Mesothelial cell of epicardium (in vitro differentiated cells): ENCODE measurements at regions not wholly inside any gene's neighbourhood (a gene's known extent, or its start where the extent isn't known, plus 50 kb on each side); places are given as distances from the start of the nearest gene placed in this dataset.

ENCODE experiments used
- DNase-seq, 2 experiments: peaks; one replicate each; pipeline ENCODE4 v3.0.0; 2021; ENCODE audit warnings: low spot score in 2 of 2; ENCODE audit not compliant: unreplicated experiment in 2 of 2
- H3K27ac Mint-ChIP-seq: 2 replicates; pipeline ENCODE4 v1.8.0; 2021; ENCODE audit warnings: mixed read lengths
- H3K27me3 Mint-ChIP-seq: 2 replicates; pipeline ENCODE4 v1.8.0; 2021; ENCODE audit warnings: low read depth, mixed read lengths
- H3K36me3 Mint-ChIP-seq: 2 replicates; pipeline ENCODE4 v1.8.0; 2021; ENCODE audit warnings: mixed read lengths
- H3K4me1 Mint-ChIP-seq: 2 replicates; pipeline ENCODE4 v1.8.0; 2021; ENCODE audit warnings: mixed read lengths
- H3K4me3 Mint-ChIP-seq: 2 replicates; pipeline ENCODE4 v1.8.0; 2021; ENCODE audit warnings: mild to moderate bottlenecking, moderate library complexity, mixed read lengths
- H3K9me3 Mint-ChIP-seq: 2 replicates; pipeline ENCODE4 v1.8.0; 2021; ENCODE audit warnings: mixed read lengths
- TF ChIP-seq, protein P1 (sequence below): fragments of 200-600 bp; sonication (generic); IDR thresholded peaks from one replicate; pipeline ENCODE4 v1.5.0; 2021; ENCODE audit warnings: antibody characterized with exemption; ENCODE audit not compliant: unreplicated experiment

DNA sequence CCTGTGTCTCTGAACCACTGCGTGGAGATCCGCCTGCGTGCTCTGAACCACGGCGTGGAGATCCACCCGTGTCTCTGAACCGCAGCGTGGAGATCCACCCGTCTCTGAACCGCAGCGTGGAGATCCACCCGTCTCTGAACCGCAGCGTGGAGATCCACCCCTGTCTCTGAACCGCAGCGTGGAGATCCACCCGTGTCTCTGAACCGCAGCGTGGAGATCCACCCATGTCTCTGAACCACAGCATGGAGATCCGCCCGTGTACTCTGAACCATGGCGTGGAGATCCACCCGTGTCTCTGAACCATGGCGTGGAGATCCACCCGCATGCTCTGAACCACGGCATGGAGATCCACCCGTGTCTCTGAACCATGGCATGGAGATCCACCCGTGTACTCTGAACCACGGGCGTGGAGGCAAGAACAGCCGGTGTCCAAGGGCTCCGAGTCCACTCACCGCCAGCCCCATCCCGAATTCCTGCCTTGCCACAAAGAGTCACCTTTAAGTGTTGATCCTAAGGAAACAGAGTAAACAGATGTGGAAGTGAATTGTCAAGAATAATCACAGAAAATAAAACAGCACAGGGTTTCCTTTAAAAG is 659.4 kb downstream of the BRD1 start:
- DNase-seq, result no peak
- Mint-ChIP-seq H3K27me3 (peaks cover 18% of the 10 kb centered on the region), H3K4me1 (no peaks in the 10 kb centered on the region), H3K9me3 (peaks cover 4% of the 10 kb centered on the region), H3K36me3 (no peaks in the 10 kb centered on the region), H3K4me3 (no peak overlapping the region), H3K27ac (no peak overlapping the region)
- TF ChIP-seq, protein P1, sequence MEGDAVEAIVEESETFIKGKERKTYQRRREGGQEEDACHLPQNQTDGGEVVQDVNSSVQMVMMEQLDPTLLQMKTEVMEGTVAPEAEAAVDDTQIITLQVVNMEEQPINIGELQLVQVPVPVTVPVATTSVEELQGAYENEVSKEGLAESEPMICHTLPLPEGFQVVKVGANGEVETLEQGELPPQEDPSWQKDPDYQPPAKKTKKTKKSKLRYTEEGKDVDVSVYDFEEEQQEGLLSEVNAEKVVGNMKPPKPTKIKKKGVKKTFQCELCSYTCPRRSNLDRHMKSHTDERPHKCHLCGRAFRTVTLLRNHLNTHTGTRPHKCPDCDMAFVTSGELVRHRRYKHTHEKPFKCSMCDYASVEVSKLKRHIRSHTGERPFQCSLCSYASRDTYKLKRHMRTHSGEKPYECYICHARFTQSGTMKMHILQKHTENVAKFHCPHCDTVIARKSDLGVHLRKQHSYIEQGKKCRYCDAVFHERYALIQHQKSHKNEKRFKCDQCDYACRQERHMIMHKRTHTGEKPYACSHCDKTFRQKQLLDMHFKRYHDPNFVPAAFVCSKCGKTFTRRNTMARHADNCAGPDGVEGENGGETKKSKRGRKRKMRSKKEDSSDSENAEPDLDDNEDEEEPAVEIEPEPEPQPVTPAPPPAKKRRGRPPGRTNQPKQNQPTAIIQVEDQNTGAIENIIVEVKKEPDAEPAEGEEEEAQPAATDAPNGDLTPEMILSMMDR, result no peak

DNA sequence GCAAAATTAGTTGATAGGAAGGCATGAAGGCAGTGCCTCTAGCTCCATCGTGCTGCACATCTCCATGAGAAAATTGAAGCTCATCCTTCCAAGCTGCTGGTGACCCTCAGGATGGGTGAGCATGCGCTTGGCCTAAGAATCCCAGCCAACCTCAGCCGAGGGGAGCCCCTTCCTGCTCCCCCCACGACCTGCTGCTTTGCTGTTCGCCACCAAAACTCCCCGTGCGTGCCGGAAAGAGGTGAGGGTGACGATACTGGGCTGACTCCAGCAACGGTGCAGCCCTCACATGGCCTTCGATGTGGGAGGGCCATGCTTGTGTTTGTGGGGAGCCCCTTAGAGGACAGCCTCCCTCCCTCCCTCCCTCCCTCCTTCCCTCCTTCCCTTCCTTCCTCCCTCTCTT is 660.9 kb downstream of the BRD1 start:
- Mint-ChIP-seq H3K4me3 (no peak overlapping the region), H3K27ac (no peak overlapping the region), H3K36me3 (no peaks in the 10 kb centered on the region), H3K4me1 (no peaks in the 10 kb centered on the region), H3K9me3 (peaks cover 2% of the 10 kb centered on the region), H3K27me3 (peaks cover 23% of the 10 kb centered on the region)
- TF ChIP-seq, protein P1, result no peak
- no peak for DNase-seq

DNA sequence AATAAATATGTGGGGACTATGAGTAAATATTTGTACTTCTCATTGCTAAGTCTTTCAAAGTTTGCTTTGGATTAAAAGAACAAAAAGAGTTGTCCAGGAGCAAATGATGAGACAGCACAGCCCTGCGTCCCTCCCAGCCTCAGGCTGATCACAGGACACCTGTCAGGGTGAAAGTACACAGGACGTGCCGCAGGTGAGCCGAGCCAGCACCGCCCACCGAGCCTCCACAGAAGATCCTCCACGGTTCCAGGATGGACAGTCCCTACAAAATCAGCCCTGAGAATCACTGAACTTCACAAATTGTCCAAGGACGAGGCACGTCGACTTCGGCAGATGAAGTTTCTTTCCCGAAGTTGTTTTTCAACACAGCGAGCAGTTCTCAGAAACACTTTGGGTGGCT is 661.5 kb downstream of the BRD1 start:
- TF ChIP-seq, protein P1, result no peak
- Mint-ChIP-seq H3K9me3 (no peaks in the 10 kb centered on the region), H3K27ac (no peak overlapping the region), H3K36me3 (no peaks in the 10 kb centered on the region), H3K4me1 (no peaks in the 10 kb centered on the region), H3K4me3 (no peak overlapping the region), H3K27me3 (peaks cover 23% of the 10 kb centered on the region)
- no peak for DNase-seq

DNA sequence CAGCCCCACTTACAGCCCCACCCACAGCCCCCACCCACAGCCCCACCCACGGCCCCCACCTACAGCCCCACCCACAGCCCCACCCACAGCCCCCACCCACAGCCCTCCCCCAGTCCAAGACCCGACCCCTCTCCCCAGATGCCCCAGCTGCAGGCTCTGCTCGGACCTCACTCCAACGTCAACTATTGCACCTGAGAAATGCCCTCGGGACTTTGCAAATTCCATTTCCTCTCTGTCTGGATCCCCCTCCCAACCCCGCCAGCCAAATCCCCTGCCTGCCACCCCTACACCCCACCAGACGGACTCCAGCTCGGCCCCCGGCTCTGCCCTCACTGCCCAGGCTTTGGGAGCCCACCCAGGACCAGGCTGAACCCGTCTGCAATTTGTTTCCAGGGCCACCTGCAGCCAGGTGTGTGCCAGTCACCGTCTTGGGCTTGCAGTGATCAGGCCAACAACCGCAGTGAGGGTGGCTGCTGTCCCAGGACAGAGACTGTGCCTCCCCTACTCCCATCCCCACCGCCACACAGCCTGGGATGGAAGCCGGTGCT is 662.8 kb downstream of the BRD1 start:
- TF ChIP-seq, protein P1, result no peak
- Mint-ChIP-seq H3K27ac (no peak overlapping the region), H3K36me3 (no peaks in the 10 kb centered on the region), H3K4me1 (no peaks in the 10 kb centered on the region), H3K4me3 (no peak overlapping the region), H3K27me3 (peaks cover 23% of the 10 kb centered on the region), H3K9me3 (no peaks in the 10 kb centered on the region)
- DNase-seq, result peak in 1 of 2 experiments; percentile 6

DNA sequence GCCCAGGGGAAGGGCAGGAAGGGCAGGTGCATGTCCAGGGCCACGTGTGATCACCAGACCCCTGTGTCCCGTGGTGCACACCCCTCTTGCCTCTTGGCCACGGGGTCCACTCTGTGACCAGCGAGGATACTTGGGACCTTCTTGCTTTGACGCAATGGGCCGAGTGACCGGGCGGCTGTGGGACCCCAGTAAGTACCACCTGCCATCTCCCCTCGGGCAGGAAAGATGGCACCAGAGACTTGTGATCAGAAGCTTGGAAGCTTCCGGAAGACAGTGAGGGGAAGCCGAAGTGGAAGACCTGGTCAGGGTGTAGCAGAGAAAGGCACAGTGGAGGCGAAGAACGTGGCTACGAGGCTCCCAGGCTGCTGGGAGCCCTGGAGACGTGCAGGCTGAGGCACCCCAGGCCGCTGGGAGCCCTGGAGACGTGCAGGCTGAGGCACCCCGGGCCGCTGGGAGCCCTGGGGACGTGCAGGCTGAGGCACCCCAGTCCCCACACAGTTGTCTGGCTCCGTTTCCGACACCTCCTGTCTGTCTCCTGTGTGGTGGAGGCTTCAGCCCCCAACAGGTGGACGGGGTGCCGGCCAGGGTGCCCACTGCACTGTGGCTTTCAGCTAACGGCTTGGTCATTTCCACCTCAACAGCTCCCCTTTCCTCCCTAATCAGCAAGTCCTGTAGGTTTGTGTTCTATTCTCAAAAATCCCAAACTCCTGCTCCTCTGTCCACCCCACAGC is 663.5 kb downstream of the BRD1 start:
- no peak overlapping the region for H3K27ac Mint-ChIP-seq
- H3K4me3 Mint-ChIP-seq, result no peak overlapping the region
- peak in 1 of 2 experiments; percentile 8 for DNase-seq
- no peaks in the 10 kb centered on the region for H3K4me1 Mint-ChIP-seq
- no peaks in the 10 kb centered on the region for H3K9me3 Mint-ChIP-seq
- H3K27me3 Mint-ChIP-seq, result peaks cover 27% of the 10 kb centered on the region
- TF ChIP-seq, protein P1, result no peak
- no peaks in the 10 kb centered on the region for H3K36me3 Mint-ChIP-seq
